Uterus (tissue), 3 donors: ENCODE measurements at regions not wholly inside any gene's neighbourhood (a gene's known extent, or its start where the extent isn't known, plus 50 kb on each side); places are given as distances from the start of the nearest gene placed in this dataset.

Experiments
- DNase-seq, 2 donors: peaks; one replicate each; pipeline ENCODE4 v3.0.0-alpha.2; 2019 to 2020
- H3K27ac ChIP-seq, 2 donors: fragments of 200-600 bp; sonication (generic); 1 replicate in 1 of 2; 2 replicates in 1 of 2; pipeline ENCODE4 v1.5.1; 2016 to 2018
- H3K27me3 ChIP-seq, 2 donors: fragments of 200-600 bp; sonication (generic); one replicate each; pipeline ENCODE4 v1.5.1; 2018 to 2019; ENCODE audit warnings: control low read depth in 1 of 2
- H3K36me3 ChIP-seq, 2 donors: fragments of 200-600 bp; sonication (generic); one replicate each; pipeline ENCODE4 v1.5.1; 2019; ENCODE audit warnings: control low read depth in 1 of 2
- H3K4me1 ChIP-seq, 2 donors: fragments of 200-600 bp; sonication (generic); one replicate each; pipeline ENCODE4 v1.5.1; 2018 to 2019; ENCODE audit warnings: control low read depth in 1 of 2
- H3K4me3 ChIP-seq, 2 donors: fragments of 200-600 bp; sonication (generic); 1 replicate in 1 of 2; 2 replicates in 1 of 2; pipeline ENCODE4 v1.5.1; 2018 to 2019; ENCODE audit warnings: mild to moderate bottlenecking in 1 of 2
- H3K9me3 ChIP-seq, 2 donors: fragments of 200-600 bp; sonication (generic); one replicate each; pipeline ENCODE4 v1.5.1; 2019; ENCODE audit warnings: control low read depth in 1 of 2
- POLR2A ChIP-seq, 2 donors: fragments of 450-650 bp; IDR thresholded peaks; one replicate each; pipeline ENCODE4 v1.6.1; 2016; ENCODE audit warnings: antibody characterized with exemption in 2 of 2, mild to moderate bottlenecking in 1 of 2, moderate library complexity in 1 of 2
- intact Hi-C: fragments of 100-400 bp; cut with DNase I; formaldehyde crosslinking; loops from one replicate; pipeline ENCODE4 v1.15.1; 2023; ENCODE audit warnings: low total_unique reads
- TF ChIP-seq, protein P1 (sequence below), 4 experiments: fragments of 200-600 bp in 2 of 4; fragments of 450-650 bp in 2 of 4; sonication (generic) in 2 of 4; IDR thresholded peaks; one replicate each; pipeline ENCODE4 v1.5.1; 2016 to 2019; ENCODE audit warnings: antibody characterized with exemption in 4 of 4, mild to moderate bottlenecking in 2 of 4, moderate library complexity in 1 of 4
- donor health status: DM: yes; HTN: yes; CAD: no.

DNA sequence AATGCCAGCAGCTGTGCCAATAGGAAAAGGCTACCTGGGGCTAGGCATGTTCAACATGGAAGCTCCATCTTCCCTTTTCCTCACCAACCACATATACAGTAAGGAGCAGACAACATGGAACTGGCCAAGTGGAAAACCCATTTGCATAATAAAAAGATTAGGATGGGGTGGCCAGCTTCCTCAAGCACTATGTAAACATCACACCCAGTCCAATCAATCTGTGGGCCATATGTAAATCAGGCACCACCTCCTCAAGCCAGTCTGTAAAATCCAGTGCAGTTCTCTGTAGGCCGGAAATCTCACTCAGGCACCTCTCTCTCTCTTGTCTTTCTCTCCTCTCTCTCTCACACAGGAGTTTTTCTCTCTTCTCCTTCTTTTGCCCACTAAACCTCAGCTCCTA is 360.2 kb upstream of the GRIA1 start:
- no peak overlapping the region for H3K4me3 ChIP-seq
- H3K27ac ChIP-seq = no peak overlapping the region
- no peaks in the 10 kb centered on the region for H3K4me1 ChIP-seq
- intact Hi-C loops = no loop called here
- H3K9me3 ChIP-seq = no peaks in the 10 kb centered on the region
- no peaks in the 10 kb centered on the region for H3K27me3 ChIP-seq
- TF ChIP-seq, protein P1, sequence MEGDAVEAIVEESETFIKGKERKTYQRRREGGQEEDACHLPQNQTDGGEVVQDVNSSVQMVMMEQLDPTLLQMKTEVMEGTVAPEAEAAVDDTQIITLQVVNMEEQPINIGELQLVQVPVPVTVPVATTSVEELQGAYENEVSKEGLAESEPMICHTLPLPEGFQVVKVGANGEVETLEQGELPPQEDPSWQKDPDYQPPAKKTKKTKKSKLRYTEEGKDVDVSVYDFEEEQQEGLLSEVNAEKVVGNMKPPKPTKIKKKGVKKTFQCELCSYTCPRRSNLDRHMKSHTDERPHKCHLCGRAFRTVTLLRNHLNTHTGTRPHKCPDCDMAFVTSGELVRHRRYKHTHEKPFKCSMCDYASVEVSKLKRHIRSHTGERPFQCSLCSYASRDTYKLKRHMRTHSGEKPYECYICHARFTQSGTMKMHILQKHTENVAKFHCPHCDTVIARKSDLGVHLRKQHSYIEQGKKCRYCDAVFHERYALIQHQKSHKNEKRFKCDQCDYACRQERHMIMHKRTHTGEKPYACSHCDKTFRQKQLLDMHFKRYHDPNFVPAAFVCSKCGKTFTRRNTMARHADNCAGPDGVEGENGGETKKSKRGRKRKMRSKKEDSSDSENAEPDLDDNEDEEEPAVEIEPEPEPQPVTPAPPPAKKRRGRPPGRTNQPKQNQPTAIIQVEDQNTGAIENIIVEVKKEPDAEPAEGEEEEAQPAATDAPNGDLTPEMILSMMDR (IDR thresholded peaks at IDR 0.05) = no peak
- TF ChIP-seq POLR2A (IDR thresholded peaks at IDR 0.05) = no peak
- DNase-seq = no peak
- no peaks in the 10 kb centered on the region for H3K36me3 ChIP-seq

DNA sequence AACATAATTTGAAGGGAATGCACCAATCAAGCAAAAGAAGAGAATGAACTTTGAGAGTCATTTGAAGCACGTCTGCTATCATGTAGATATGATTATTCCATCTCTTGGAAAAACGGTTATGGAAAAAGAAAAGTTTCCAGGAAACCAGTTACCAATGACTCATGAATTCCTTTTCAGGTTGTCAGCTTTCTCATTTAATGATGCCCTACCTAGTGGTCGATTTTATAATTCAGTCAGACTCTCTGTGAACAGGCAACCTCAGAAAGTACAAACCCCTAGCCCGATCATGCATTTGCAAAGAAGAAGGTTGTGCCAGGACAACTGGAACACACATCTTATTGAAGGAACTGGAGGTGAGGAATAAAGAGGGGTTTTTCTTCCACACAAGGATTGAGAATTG is 355.1 kb upstream of the GRIA1 start:
- Histone ChIP-seq H3K4me1 (no peaks in the 10 kb centered on the region), H3K9me3 (no peaks in the 10 kb centered on the region), H3K27ac (no peak overlapping the region), H3K4me3 (no peak overlapping the region), H3K36me3 (no peaks in the 10 kb centered on the region), H3K27me3 (no peaks in the 10 kb centered on the region)
- intact Hi-C loops = no loop called here
- TF ChIP-seq, protein P1 (IDR thresholded peaks at IDR 0.05) = no peak
- TF ChIP-seq POLR2A (IDR thresholded peaks at IDR 0.05) = no peak
- no peak for DNase-seq

- no peak for TF ChIP-seq POLR2A (IDR thresholded peaks at IDR 0.05)
- TF ChIP-seq, protein P1 (IDR thresholded peaks at IDR 0.05) = no peak
- Histone ChIP-seq H3K4me1 (no peaks in the 10 kb centered on the region), H3K27ac (no peak overlapping the region), H3K27me3 (no peaks in the 10 kb centered on the region), H3K4me3 (no peak overlapping the region), H3K36me3 (no peaks in the 10 kb centered on the region), H3K9me3 (no peaks in the 10 kb centered on the region)
- intact Hi-C loops = no loop called here
- no peak for DNase-seq
These were observed 353.4 kb upstream of the GRIA1 start for GRCh38 chr5:153136910-153137614.

- H3K4me3 ChIP-seq = no peak overlapping the region
- no peak overlapping the region for H3K27ac ChIP-seq
- H3K27me3 ChIP-seq = no peaks in the 10 kb centered on the region
- TF ChIP-seq, protein P1 (IDR thresholded peaks at IDR 0.05) = peak in 2 of 4 experiments; percentile 25 to 29
- no peak for TF ChIP-seq POLR2A (IDR thresholded peaks at IDR 0.05)
- DNase-seq = no peak
- no peaks in the 10 kb centered on the region for H3K9me3 ChIP-seq
- intact Hi-C loops = no loop called here
- no peaks in the 10 kb centered on the region for H3K36me3 ChIP-seq
- H3K4me1 ChIP-seq = no peaks in the 10 kb centered on the region
These were observed 342.4 kb upstream of the GRIA1 start for GRCh38 chr5:153147891-153148623.

GRCh38 chr5:153148624-153148976 is 341.9 kb upstream of the GRIA1 start:
- Histone ChIP-seq H3K27ac (no peak overlapping the region), H3K9me3 (no peaks in the 10 kb centered on the region), H3K36me3 (no peaks in the 10 kb centered on the region), H3K4me1 (no peaks in the 10 kb centered on the region), H3K27me3 (no peaks in the 10 kb centered on the region), H3K4me3 (no peak overlapping the region)
- no peak for DNase-seq
- no peak for TF ChIP-seq POLR2A (IDR thresholded peaks at IDR 0.05)
- TF ChIP-seq, protein P1 (IDR thresholded peaks at IDR 0.05) = no peak
- intact Hi-C loops = no loop called here
